CD4-positive, alpha-beta T cell treated with Interleukin-21 for 1 hour (primary cell): ENCODE measurements at regions not wholly inside any gene's neighbourhood (a gene's known extent, or its start where the extent isn't known, plus 50 kb on each side); places are given as distances from the start of the nearest gene placed in this dataset.
"Not testable (repeated sequence)": the region's sequence is repeated elsewhere in the genome, so short reads cannot be mapped to it uniquely, and the experiment has no call there.

Experiments
- DNase-seq: peaks from one replicate; pipeline ENCODE4 v3.0.0-alpha.2; 2020

GRCh38 chr7:118948508-118948907 lies 724.0 kb downstream of the ANKRD7 start:
- no peak for DNase-seq

DNA sequence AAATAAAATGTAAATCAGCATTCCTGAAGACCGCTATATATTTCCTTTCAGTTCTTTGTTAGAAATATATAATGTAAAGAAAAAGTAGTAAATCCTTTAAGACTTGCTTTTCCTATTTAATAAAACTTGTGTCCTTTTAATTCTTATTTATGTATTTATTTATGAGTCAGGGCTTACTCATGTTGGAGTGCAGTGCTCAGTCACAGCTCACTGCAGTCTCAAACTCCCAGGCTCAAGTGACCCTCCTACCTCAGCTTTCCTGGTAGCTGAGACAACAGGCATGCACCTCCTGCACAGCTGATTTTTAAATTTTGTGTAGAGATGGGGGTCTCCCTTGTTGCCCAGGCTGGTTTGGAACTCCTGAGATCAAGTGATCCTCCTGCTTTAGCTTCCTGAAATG lies 724.5 kb downstream of the ANKRD7 start:
- no peak for DNase-seq

DNA sequence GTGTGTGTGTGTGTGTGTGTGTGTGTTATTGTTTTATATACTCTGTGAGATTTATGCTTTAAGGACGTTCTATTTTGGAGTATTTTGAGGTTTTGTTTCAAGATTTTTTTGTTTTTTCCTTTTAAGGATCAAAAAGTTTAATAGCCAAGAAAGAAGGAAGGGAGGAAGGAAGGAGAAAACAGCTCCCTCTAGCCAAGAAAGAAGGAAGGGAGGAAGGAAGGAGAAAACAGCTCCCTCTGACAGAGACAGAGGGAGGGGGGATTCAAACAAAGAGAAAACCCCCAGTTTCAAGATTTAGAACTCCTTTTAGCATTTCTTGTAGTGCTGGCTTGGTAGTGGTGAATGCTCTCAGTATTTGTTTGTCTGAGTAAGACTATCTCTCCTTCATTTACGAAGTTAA lies 731.8 kb downstream of the ANKRD7 start:
- DNase-seq, result not testable (repeated sequence)

DNA sequence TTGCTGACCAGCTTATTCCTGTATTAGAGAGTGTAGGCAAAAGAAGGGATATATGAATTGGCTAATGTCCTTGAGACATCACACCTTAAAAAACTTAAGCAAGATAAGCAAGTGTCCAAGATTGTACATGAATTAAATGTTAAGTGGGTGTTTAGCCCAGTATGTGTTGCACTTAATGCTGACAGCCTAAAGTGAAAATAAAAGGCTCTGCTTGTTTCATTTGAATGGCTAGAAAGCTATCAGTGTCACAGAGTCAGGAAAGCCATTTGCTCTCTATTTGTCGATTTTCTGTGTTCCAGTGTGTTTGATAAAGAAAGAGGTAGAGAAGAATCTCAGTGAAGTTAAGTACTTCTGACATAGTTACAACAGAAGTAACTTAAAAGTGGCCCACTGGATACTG lies 744.9 kb downstream of the ANKRD7 start:
- DNase-seq, result no peak

- DNase-seq, result no peak
These were observed 747.2 kb downstream of the ANKRD7 start for GRCh38 chr7:118971706-118972105.

DNA sequence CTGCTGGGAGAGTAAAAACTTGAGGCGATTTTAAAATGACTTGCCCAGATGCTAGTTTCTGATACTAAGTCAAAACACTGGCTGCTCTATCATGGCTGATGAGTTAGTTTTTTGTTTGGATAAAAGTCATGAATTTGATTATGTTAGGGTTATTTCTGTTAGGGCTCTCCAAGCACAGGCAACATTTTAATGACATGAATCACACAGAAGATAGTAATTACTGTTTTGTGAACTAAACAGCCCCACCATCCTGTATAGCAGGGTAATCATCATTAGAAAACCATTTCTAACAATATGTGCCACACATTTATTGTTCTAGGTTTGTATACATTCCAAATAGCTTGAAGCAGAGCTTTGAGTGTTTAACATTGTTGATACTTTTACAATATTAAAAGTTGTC lies 750.3 kb downstream of the ANKRD7 start:
- no peak for DNase-seq

DNA sequence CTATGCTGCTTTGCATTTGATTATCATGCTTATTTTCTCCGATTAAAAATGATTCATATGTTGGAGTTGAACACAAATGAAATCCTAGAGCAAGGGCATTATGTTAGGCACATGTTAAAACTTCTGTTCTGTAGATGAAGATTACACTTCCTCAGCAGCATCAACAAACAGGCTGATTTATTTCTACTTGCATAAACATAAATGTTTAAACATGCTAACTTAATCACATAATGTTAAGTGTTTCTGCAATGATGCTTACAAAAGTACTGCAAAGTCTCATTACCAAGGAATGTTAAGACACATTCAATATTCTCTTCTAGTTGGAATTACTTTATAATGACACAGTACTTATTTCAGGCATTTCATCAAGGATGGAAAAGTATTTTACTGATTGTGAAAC lies 770.8 kb downstream of the ANKRD7 start:
- no peak for DNase-seq

- DNase-seq, result no peak
These were observed 782.7 kb downstream of the ANKRD7 start for GRCh38 chr7:119007236-119007635.

DNA sequence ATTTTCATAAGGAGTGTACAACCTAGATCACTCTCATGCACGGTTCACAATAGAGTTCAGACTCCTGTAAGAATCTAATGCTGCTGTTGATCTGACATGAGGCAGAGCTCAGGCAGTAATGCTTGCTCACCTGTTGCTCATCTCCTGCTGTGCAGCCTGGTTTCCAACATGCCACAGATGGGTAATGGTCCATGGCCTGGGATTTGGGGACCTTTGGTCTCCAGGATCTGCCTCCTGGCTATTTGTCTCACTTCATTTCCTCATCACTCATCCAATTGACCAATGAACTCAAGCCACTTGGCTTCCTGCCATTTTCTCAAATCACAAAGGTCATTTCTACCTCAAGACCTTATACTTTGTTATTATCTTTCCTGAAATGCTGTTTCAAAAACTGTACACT lies 786.1 kb downstream of the ANKRD7 start:
- no peak for DNase-seq

DNA sequence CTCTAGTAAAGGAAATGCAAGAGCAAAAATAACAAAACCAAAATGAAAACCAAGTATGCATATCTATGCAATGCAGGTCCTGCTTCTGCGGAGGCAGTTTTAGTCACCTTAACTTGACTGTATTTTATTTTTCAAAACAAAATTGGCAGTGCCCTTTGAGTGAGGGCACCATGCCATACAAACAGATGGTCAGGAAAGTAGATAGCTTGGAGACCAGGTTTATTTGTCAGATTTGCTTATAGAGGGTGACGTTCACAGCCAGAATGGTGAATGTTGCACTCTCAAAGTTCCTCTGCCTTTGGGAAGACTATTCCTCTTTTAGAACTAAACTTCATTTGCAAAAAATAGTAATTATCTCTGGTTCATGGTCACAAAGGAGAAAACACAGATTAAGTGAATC lies 801.9 kb downstream of the ANKRD7 start:
- DNase-seq, result no peak

DNA sequence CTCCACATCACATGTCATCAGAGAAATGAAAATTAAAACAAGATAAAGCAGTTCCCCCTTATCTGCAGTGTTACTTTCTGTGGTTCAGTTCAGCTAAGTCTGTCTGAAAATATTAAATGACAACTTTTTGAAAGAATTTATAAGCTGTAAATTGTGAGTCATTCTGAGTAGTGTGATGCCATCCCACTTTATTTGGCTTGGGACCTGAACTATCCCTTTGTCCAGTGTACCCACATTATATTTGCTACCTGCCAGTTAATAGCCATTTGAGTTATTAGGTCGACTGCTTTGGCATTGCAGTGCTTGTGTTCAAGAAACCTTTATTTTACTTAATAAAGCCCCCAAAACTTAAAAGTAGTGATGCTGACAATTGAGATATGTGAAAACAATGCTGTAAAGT lies 804.2 kb downstream of the ANKRD7 start:
- DNase-seq, result no peak

GRCh38 chr7:119032136-119032535 lies 807.6 kb downstream of the ANKRD7 start:
- DNase-seq, result not testable (repeated sequence)

DNA sequence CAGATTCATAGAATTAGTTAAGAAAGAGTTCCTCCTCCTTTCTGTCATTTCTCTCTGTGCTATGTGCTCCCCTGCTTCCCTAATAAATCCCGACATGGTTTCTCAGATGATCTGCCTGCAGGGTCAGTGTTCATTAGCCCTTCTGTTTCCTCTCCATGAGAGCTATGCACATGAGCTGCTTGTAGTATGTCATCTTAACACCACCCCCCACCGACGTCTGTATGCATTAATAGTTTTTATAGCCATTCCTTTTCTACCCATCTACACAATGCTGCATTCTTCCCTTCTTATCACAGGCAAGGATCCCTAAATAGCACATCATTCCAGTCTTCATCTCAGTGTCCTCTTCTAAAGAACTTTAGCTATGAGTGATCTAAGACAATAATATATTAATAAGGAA lies 809.1 kb downstream of the ANKRD7 start:
- DNase-seq, result no peak

DNA sequence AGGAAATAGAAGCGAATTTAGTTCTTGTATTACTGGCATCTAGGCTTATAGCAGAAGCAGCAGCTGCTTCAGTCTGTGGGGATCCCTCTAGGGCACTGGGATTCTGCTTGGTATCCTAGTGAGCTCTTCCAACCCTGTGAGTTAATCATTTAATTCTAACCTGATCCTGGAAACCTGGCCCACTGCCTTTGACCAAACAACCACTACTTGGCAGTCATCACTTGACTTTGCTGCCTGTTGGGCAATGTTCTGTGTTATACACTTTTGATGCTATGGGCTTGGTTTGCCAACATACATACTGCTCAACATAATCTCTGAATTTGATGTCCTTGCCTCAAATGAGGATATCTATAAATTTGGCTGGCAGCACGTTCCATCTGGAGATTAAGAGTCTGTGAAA lies 813.4 kb downstream of the ANKRD7 start:
- DNase-seq, result no peak

DNA sequence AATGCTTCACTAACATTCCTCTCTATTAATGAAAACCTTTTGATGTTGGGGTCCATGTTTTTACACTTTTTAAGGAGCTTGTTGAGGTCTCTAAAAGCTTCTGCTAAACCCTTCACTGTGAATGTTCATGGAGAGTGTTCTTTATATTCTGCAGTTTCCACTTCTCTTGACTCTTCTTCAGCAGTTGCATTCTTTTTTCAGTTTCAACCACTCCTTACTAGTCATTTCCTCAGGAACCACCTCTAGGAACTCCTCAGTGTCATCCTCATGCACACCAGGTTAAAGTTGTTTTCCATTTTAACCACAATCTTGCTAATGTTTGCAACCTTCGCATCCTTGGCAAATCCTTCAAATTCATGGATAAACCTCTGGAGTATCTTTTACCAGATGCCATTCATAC lies 821.6 kb downstream of the ANKRD7 start:
- no peak for DNase-seq

GRCh38 chr7:119065966-119066365 lies 841.5 kb downstream of the ANKRD7 start:
- no peak for DNase-seq

GRCh38 chr7:119086026-119086425 lies 861.5 kb downstream of the ANKRD7 start:
- no peak for DNase-seq

- no peak for DNase-seq
These were observed 866.3 kb downstream of the ANKRD7 start for GRCh38 chr7:119090851-119091250.

DNA sequence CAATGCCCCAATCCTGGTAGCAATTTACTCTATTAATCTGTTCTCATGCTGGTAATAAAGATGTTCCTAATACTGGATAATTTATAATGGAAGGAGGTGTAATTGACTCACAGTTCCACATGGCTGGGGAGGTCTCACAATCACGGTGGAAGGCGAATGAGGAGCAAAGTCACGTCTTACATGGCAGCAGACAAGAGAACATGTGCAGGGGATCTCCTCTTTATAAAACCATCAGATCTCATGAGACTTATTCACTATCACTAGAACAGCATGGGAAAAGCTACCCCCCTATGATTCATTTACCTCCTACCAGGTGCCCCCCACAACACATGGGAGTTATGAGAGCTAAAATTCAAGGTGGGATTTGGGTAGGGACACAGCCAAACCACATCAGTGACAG lies 872.2 kb downstream of the ANKRD7 start:
- DNase-seq, result no peak

DNA sequence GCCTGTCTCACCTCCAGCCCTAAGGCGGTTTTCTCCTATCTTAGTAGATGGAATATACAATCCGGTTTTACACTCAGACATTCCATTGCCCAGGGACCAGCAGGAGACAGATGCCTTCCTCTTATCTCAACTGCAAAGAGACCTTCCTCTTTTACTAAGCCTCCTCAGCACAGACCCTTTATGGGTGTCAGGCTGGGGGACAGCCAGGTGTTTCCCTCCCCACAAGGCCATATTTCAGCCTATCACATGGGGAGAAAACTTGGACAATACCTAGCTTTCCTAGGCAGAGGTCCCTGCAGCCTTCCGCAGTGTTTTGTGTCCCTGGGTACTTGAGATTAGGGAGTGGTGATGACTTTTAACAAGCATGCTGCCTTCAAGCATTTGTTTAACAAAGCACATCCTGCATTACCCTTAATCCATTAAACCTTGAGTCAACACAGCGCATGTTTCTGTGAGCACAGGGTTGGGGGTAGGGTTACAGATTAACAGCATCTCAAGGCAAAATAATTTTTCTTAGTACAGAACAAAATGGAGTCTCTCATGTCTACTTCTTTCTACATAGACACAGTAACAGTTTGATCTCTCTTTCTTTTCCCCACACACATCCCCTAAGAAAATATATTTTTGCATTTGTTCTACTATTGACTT lies 876.2 kb downstream of the ANKRD7 start:
- not testable (repeated sequence) for DNase-seq

DNA sequence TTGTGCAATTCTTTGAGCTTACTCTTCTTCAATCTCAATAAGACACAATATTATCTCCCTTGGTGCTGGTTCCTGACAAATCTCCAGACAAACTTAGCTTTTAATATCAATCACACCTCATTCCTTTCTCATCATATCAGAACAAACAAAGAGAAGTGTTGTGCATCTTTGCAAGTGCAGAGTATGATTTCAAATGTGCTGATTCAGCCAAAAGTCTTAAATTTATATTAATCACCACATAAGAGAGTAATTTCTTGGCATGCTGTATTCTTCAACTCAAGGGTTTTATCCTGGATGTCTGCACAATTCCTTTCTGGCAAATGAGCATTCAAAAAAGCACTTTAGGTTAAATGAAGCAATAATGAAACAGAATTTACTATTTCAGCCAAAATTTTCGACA lies 877.8 kb downstream of the ANKRD7 start:
- no peak for DNase-seq

GRCh38 chr7:119105381-119105780 lies 880.9 kb downstream of the ANKRD7 start:
- DNase-seq, result no peak

DNA sequence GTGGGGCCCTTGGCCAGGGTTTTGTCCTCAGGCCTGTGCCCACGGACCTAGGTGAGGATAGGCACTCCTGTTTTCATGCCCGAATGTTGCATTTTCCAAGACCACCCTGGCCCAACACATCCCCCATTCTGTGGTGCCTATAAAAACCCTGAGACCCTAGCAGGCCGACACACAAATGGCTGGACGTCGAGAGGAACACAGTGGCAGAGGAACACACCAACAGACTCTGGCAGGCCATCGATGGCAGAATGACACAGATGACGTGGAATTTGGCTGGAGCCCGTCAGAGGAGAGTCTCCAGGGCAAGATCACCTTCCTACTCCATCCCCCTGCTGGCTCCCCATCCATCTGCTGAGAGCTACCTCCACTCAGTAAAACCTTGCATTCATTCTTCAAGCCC lies 898.8 kb downstream of the ANKRD7 start:
- no peak for DNase-seq

- no peak for DNase-seq
These were observed 903.2 kb downstream of the ANKRD7 start for GRCh38 chr7:119127706-119128105.

DNA sequence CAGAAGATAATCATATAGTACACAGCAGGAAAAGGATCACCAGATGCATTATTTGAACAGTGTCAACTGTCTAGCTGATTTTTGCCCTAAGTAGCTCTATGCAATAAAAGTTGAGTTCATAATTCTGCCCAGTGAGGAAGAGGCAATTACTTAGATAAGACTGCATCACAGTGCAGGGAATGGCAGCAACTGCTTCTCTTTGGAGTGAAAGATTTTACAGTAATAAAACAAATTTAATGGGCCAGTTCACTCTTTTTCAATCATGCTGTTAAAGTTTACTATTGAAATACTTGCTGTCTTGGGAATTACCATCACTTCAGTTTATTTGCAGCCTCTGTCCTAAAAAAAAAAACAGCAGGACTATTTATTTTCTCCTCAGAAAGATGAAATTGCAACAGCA lies 907.9 kb downstream of the ANKRD7 start:
- DNase-seq, result no peak

DNA sequence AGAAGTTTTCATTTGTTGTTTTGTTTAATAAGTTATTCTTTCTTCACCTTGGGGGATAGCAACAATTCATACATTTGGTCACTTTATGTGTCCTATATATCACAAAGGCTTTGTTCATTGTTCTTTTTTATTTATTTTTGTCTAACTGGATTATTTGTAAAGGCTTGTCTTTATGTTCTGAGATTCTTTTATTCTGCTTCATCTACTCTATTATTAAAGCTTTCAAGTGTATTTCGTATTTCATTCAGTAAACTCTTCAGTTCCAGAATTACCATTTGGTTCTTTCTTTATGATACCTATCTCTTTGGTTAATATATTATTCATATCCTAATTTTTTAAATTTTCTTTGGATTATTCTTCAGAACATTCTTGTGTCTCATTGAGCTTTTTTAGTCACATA lies 942.9 kb downstream of the ANKRD7 start:
- no peak for DNase-seq
